Liver (tissue), 8 donors: ENCODE measurements at regions not wholly inside any gene's neighbourhood (a gene's known extent, or its start where the extent isn't known, plus 50 kb on each side); places are given as distances from the start of the nearest gene placed in this dataset.

Experiments used
- DNase-seq: peaks from one replicate; pipeline ENCODE4 v3.0.0-alpha.2; 2017; ENCODE audit warnings: low spot score
- H3K27ac ChIP-seq, 2 donors: one replicate each; pipeline ENCODE4 v1.7.0; 2013; ENCODE audit warnings: inconsistent platforms in 2 of 2, low read length in 2 of 2, control low read depth in 1 of 2, low read depth in 1 of 2, mild to moderate bottlenecking in 1 of 2
- H3K27me3 ChIP-seq, 4 donors: one replicate each; pipeline versions ENCODE4 v1.6.1 to v1.7.0; 2013; ENCODE audit warnings: low read length in 3 of 4, inconsistent platforms in 1 of 4, mild to moderate bottlenecking in 1 of 4, moderate library complexity in 1 of 4; ENCODE audit not compliant: control insufficient read depth in 4 of 4, insufficient read depth in 4 of 4
- H3K36me3 ChIP-seq, 4 donors: one replicate each; pipeline versions ENCODE4 v1.6.1 to v1.7.0; 2013; ENCODE audit warnings: low read length in 3 of 4, mild to moderate bottlenecking in 3 of 4, low read depth in 1 of 4, moderate library complexity in 1 of 4; ENCODE audit not compliant: control insufficient read depth in 4 of 4, insufficient read depth in 3 of 4
- H3K4me1 ChIP-seq, 4 donors: one replicate each; pipeline versions ENCODE4 v1.6.1 to v1.7.0; 2013; ENCODE audit warnings: low read length in 3 of 4, mild to moderate bottlenecking in 3 of 4, moderate library complexity in 1 of 4; ENCODE audit not compliant: control insufficient read depth in 4 of 4, insufficient read depth in 4 of 4
- H3K4me3 ChIP-seq, 3 donors: one replicate each; pipeline versions ENCODE4 v1.6.1 to v1.7.0; 2013; ENCODE audit warnings: low read length in 3 of 3, control low read depth in 1 of 3, low read depth in 1 of 3, mild to moderate bottlenecking in 1 of 3
- H3K9ac ChIP-seq, 2 donors: one replicate each; pipeline ENCODE4 v1.7.0; 2013; ENCODE audit warnings: low read length in 2 of 2, mild to moderate bottlenecking in 2 of 2, moderate library complexity in 2 of 2, control low read depth in 1 of 2, low read depth in 1 of 2
- H3K9me3 ChIP-seq, 4 donors: one replicate each; pipeline versions ENCODE4 v1.6.1 to v1.7.0; 2013; ENCODE audit warnings: low read length in 3 of 4; ENCODE audit not compliant: control insufficient read depth in 4 of 4
- EGR1 ChIP-seq, 2 donors: IDR thresholded peaks; 2 replicates each; pipeline ENCODE4 v1.6.1; 2016 to 2018; ENCODE audit warnings: antibody characterized with exemption in 2 of 2, low read depth in 2 of 2
- FOXA1 ChIP-seq: IDR thresholded peaks from 2 replicates; pipeline ENCODE4 v1.6.1; 2016; ENCODE audit warnings: antibody characterized with exemption
- FOXA2 ChIP-seq: IDR thresholded peaks from 2 replicates; pipeline ENCODE4 v1.6.1; 2016; ENCODE audit warnings: antibody characterized with exemption
- GABPA ChIP-seq, 2 donors: IDR thresholded peaks in 1 of 2; conservative IDR thresholded peaks in 1 of 2; 2 replicates each; pipeline ENCODE4 v1.6.1; 2016; ENCODE audit warnings: antibody characterized with exemption in 2 of 2, mild to moderate bottlenecking in 1 of 2, moderate library complexity in 1 of 2
- HNF4A ChIP-seq, 2 donors: conservative IDR thresholded peaks; 2 replicates each; pipeline ENCODE4 v1.6.1; 2016; ENCODE audit warnings: antibody characterized with exemption in 2 of 2, mild to moderate bottlenecking in 2 of 2
- HNF4G ChIP-seq: IDR thresholded peaks from 2 replicates; pipeline ENCODE4 v1.6.1; 2016; ENCODE audit warnings: antibody characterized with exemption
- JUND ChIP-seq, 2 donors: IDR thresholded peaks; 2 replicates each; pipeline ENCODE4 v1.6.1; 2016; ENCODE audit warnings: antibody characterized with exemption in 2 of 2
- NR2F2 ChIP-seq: IDR thresholded peaks from 2 replicates; pipeline ENCODE4 v1.6.1; 2016; ENCODE audit warnings: antibody characterized with exemption
- RAD21 ChIP-seq, 2 donors: IDR thresholded peaks; 2 replicates each; pipeline ENCODE4 v1.6.1; 2016; ENCODE audit warnings: antibody characterized with exemption in 2 of 2, mild to moderate bottlenecking in 2 of 2
- RXRA ChIP-seq, 2 donors: IDR thresholded peaks; 2 replicates each; pipeline ENCODE4 v1.6.1; 2017 to 2018; ENCODE audit warnings: antibody characterized with exemption in 2 of 2, mild to moderate bottlenecking in 1 of 2
- SP1 ChIP-seq: IDR thresholded peaks from 2 replicates; pipeline ENCODE4 v1.6.1; 2018; ENCODE audit warnings: antibody characterized with exemption, mild to moderate bottlenecking
- TAF1 ChIP-seq: conservative IDR thresholded peaks from 2 replicates; pipeline ENCODE4 v1.6.1; 2016; ENCODE audit warnings: antibody characterized with exemption, mild to moderate bottlenecking
- YY1 ChIP-seq: IDR thresholded peaks from 2 replicates; pipeline ENCODE4 v1.6.1; 2016; ENCODE audit warnings: antibody characterized with exemption, mild to moderate bottlenecking
- WGBS: extraction: QIAGEN DNeasy Blood & Tissue Kit; methylation state at CpG from one replicate; pipeline ENCODE4 v1.1.7; 2013; 5-methylcytosine and 5-hydroxymethylcytosine counted together
- TF ChIP-seq, protein P1 (sequence below): fragments of 150-350 bp; IDR thresholded peaks from 2 replicates; pipeline ENCODE4 v1.5.1; 2017; ENCODE audit warnings: improper control_type of control experiment, low read depth, low read length; ENCODE audit not compliant: missing input control
- TF ChIP-seq, protein P2 (sequence below): IDR thresholded peaks from 2 replicates; pipeline ENCODE4 v1.6.1; 2016; ENCODE audit warnings: antibody characterized with exemption, mild to moderate bottlenecking
- TF ChIP-seq, protein P3 (sequence below): IDR thresholded peaks from 2 replicates; pipeline ENCODE4 v1.6.1; 2016; ENCODE audit warnings: antibody characterized with exemption
- TF ChIP-seq, protein P4 (sequence below): IDR thresholded peaks from 2 replicates; pipeline ENCODE4 v1.6.1; 2016; ENCODE audit warnings: antibody characterized with exemption
- TF ChIP-seq, protein P5 (sequence below): IDR thresholded peaks from 2 replicates; pipeline ENCODE4 v1.6.1; 2016; ENCODE audit warnings: antibody characterized with exemption
- donor health status: healthy.
- donor health status: healthy.
- donor health status: healthy.
- donor health status: healthy.
- donor health status: healthy.

DNA sequence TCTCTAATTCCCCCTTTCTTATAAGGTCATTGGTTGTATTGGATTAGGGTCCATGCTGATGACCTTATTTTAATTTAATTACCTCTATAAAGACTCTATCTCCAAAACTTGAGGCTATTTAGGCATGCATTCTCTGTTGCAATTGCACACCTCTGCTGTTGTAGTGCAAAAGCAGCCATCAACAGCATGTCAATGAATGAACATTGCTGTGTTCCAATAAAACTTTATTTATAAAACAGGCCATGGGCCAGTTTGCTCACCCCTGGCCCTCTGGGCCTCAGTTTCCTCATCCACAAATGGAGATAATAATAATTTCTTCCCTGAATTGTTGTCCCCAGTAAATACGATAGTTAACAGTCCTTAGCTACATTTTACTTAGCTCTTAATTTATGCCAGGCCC, 100.4 kb upstream of the USP24 start:
- Histone ChIP-seq H3K36me3 (no peaks in the 10 kb centered on the region), H3K9ac (no peak overlapping the region), H3K27ac (no peak overlapping the region), H3K4me1 (no peaks in the 10 kb centered on the region), H3K9me3 (no peaks in the 10 kb centered on the region), H3K4me3 (no peak overlapping the region), H3K27me3 (no peaks in the 10 kb centered on the region)
- no peak for TF ChIP-seq HNF4G
- TF ChIP-seq HNF4A (conservative IDR thresholded peaks at IDR 0.05), result no peak
- TF ChIP-seq FOXA2, result no peak
- no peak for TF ChIP-seq RAD21 (IDR thresholded peaks at IDR 0.05)
- TF ChIP-seq, protein P1, sequence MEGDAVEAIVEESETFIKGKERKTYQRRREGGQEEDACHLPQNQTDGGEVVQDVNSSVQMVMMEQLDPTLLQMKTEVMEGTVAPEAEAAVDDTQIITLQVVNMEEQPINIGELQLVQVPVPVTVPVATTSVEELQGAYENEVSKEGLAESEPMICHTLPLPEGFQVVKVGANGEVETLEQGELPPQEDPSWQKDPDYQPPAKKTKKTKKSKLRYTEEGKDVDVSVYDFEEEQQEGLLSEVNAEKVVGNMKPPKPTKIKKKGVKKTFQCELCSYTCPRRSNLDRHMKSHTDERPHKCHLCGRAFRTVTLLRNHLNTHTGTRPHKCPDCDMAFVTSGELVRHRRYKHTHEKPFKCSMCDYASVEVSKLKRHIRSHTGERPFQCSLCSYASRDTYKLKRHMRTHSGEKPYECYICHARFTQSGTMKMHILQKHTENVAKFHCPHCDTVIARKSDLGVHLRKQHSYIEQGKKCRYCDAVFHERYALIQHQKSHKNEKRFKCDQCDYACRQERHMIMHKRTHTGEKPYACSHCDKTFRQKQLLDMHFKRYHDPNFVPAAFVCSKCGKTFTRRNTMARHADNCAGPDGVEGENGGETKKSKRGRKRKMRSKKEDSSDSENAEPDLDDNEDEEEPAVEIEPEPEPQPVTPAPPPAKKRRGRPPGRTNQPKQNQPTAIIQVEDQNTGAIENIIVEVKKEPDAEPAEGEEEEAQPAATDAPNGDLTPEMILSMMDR, result no peak
- TF ChIP-seq, protein P2, sequence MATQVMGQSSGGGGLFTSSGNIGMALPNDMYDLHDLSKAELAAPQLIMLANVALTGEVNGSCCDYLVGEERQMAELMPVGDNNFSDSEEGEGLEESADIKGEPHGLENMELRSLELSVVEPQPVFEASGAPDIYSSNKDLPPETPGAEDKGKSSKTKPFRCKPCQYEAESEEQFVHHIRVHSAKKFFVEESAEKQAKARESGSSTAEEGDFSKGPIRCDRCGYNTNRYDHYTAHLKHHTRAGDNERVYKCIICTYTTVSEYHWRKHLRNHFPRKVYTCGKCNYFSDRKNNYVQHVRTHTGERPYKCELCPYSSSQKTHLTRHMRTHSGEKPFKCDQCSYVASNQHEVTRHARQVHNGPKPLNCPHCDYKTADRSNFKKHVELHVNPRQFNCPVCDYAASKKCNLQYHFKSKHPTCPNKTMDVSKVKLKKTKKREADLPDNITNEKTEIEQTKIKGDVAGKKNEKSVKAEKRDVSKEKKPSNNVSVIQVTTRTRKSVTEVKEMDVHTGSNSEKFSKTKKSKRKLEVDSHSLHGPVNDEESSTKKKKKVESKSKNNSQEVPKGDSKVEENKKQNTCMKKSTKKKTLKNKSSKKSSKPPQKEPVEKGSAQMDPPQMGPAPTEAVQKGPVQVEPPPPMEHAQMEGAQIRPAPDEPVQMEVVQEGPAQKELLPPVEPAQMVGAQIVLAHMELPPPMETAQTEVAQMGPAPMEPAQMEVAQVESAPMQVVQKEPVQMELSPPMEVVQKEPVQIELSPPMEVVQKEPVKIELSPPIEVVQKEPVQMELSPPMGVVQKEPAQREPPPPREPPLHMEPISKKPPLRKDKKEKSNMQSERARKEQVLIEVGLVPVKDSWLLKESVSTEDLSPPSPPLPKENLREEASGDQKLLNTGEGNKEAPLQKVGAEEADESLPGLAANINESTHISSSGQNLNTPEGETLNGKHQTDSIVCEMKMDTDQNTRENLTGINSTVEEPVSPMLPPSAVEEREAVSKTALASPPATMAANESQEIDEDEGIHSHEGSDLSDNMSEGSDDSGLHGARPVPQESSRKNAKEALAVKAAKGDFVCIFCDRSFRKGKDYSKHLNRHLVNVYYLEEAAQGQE, result no peak
- no peak for TF ChIP-seq NR2F2
- no peak for TF ChIP-seq FOXA1
- TF ChIP-seq JUND (IDR thresholded peaks at IDR 0.05), result no peak
- TF ChIP-seq TAF1, result no peak
- TF ChIP-seq GABPA (IDR thresholded peaks at IDR 0.05 in 1 of 2, conservative IDR thresholded peaks at IDR 0.05 in 1 of 2), result no peak
- no peak for TF ChIP-seq YY1
- TF ChIP-seq, protein P3, sequence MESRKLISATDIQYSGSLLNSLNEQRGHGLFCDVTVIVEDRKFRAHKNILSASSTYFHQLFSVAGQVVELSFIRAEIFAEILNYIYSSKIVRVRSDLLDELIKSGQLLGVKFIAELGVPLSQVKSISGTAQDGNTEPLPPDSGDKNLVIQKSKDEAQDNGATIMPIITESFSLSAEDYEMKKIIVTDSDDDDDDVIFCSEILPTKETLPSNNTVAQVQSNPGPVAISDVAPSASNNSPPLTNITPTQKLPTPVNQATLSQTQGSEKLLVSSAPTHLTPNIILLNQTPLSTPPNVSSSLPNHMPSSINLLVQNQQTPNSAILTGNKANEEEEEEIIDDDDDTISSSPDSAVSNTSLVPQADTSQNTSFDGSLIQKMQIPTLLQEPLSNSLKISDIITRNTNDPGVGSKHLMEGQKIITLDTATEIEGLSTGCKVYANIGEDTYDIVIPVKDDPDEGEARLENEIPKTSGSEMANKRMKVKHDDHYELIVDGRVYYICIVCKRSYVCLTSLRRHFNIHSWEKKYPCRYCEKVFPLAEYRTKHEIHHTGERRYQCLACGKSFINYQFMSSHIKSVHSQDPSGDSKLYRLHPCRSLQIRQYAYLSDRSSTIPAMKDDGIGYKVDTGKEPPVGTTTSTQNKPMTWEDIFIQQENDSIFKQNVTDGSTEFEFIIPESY, result no peak
- no peak for TF ChIP-seq RXRA (IDR thresholded peaks at IDR 0.05)
- TF ChIP-seq SP1, result no peak
- TF ChIP-seq EGR1 (IDR thresholded peaks at IDR 0.05; ENCODE audit: low read depth in 2 of 2), result no peak
- DNase-seq, result no peak
- WGBS, result 99% methylated on average over 1 of the region's 1 CpG

DNA sequence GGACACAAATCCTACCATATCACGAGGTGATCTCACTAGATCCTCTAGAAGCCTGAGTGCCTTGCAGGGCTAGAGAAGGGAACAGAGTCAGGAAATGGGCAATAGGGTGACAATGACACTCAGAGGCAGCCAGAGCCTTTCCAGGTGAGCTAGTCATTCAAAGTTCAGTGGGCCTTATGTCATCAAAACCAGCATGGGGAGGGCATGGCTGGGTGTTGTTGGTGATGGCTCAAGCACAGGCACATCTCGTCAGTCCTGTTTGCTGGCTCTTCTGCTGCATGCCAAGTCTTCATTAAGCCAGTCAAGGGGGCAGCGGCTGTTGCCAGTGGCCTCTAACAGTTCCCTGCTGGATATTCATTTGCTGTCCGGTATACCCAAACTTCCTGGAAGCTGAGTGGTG, 99.6 kb upstream of the USP24 start:
- Histone ChIP-seq H3K4me1 (no peaks in the 10 kb centered on the region), H3K27ac (no peak overlapping the region), H3K36me3 (no peaks in the 10 kb centered on the region), H3K4me3 (no peak overlapping the region), H3K9ac (no peak overlapping the region), H3K9me3 (no peaks in the 10 kb centered on the region), H3K27me3 (no peaks in the 10 kb centered on the region)
- TF ChIP-seq HNF4G, result no peak
- no peak for TF ChIP-seq HNF4A (conservative IDR thresholded peaks at IDR 0.05)
- TF ChIP-seq, protein P1, result no peak
- TF ChIP-seq EGR1 (IDR thresholded peaks at IDR 0.05; ENCODE audit: low read depth in 2 of 2), result no peak
- TF ChIP-seq FOXA1, result no peak
- TF ChIP-seq RXRA (IDR thresholded peaks at IDR 0.05), result no peak
- no peak for TF ChIP-seq SP1
- TF ChIP-seq, protein P4, sequence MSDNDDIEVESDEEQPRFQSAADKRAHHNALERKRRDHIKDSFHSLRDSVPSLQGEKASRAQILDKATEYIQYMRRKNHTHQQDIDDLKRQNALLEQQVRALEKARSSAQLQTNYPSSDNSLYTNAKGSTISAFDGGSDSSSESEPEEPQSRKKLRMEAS, result no peak
- TF ChIP-seq FOXA2, result no peak
- TF ChIP-seq RAD21 (IDR thresholded peaks at IDR 0.05), result no peak
- TF ChIP-seq TAF1, result no peak
- TF ChIP-seq, protein P5, sequence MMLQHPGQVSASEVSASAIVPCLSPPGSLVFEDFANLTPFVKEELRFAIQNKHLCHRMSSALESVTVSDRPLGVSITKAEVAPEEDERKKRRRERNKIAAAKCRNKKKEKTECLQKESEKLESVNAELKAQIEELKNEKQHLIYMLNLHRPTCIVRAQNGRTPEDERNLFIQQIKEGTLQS, result no peak
- TF ChIP-seq NR2F2, result no peak
- no peak for TF ChIP-seq JUND (IDR thresholded peaks at IDR 0.05)
- TF ChIP-seq, protein P3, result no peak
- WGBS, result 85% methylated on average over 4 of the region's 4 CpGs
- DNase-seq, result no peak
